ENCODE measurements at regions not wholly inside any gene's neighbourhood (a gene's known extent, or its start where the extent isn't known, plus 50 kb on each side); places are given as distances from the start of the nearest gene placed in this dataset.

DNA sequence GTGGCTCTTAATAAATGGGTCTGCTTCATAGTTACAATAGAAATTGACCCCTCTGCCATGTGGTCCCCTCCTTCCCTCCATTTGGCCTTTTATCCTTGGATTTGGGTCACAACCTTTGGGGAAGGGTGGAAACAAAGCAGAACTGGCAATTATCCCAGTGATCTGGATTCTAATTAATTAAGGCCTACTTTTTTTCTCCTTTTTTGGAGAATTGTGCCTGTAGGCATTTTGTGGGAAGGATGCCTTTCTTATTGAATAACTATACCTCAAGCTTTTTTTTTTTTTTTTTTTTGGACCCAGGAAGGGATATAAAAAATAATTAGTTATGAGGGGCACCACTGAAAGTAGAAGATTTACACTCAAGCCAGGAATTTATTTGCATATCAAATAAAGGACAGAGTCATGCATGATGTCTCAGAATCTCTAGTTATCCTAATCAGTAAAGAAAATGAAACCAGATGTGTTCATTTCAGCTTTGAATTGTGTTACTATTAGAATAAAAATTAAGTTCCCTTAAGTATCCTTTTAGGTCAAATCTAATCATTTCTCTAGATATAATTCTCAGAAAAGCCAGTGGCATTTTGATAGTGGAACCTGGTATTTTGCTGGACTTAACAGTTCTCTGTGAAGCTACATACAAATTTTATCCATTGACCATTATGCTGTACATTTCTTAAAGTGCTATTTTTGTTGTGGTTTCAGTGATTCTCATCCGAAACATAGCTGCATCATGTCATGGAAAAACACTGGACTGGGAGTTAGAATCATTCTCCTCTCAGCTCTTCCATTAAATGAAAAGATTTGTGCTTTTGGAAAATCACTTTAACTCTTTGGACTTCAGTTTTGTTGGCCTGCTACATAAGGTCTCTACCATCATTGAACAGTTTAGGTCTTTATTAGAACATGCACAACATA is 129.3 kb downstream of the KCNRG start:
- no peak for TF ChIP-seq EZH2 (IDR thresholded peaks at IDR 0.05; ENCODE audit: borderline replicate concordance, low read depth, low read length, poor library complexity, severe bottlenecking)
- TF ChIP-seq, protein P1, sequence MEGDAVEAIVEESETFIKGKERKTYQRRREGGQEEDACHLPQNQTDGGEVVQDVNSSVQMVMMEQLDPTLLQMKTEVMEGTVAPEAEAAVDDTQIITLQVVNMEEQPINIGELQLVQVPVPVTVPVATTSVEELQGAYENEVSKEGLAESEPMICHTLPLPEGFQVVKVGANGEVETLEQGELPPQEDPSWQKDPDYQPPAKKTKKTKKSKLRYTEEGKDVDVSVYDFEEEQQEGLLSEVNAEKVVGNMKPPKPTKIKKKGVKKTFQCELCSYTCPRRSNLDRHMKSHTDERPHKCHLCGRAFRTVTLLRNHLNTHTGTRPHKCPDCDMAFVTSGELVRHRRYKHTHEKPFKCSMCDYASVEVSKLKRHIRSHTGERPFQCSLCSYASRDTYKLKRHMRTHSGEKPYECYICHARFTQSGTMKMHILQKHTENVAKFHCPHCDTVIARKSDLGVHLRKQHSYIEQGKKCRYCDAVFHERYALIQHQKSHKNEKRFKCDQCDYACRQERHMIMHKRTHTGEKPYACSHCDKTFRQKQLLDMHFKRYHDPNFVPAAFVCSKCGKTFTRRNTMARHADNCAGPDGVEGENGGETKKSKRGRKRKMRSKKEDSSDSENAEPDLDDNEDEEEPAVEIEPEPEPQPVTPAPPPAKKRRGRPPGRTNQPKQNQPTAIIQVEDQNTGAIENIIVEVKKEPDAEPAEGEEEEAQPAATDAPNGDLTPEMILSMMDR (conservative IDR thresholded peaks at IDR 0.05; ENCODE audit: low read depth, low read length), result no peak
